ENCODE measurements at regions not wholly inside any gene's neighbourhood (a gene's known extent, or its start where the extent isn't known, plus 50 kb on each side); places are given as distances from the start of the nearest gene placed in this dataset.

DNA sequence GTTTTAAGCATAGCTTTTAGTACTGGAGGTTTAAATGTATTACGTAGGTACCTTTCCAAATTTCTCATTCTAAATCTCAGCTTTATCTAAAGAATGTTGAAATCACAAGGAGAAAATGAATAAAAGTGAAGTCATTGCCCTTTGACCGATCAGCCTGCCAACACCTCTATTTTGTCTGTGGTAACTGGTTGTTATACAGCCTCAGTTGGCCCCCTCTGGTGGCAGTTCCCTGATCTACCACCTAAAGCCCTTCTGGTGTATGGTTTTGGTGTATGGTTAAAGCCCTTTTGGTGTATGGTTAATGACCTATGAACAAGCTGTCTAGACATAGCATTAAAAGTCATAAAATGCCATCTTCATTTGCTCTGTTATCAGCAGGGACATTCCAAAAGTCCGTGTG lies 378.2 kb upstream of the AZI2 start:
- no peaks in the 10 kb centered on the region for H3K9me3 ChIP-seq (replicated peaks)
- H3K27me3 ChIP-seq (replicated peaks): no peaks in the 10 kb centered on the region
- no peaks in the 10 kb centered on the region for H3K4me1 ChIP-seq (replicated peaks)
- no peaks in the 10 kb centered on the region for H3K36me3 ChIP-seq
- H3K27ac ChIP-seq: no peak overlapping the region
- H3K4me3 ChIP-seq: no peak overlapping the region
- no peak for DNase-seq (ENCODE audit: low read depth in 1 of 2, low spot score in 2 of 2)

DNA sequence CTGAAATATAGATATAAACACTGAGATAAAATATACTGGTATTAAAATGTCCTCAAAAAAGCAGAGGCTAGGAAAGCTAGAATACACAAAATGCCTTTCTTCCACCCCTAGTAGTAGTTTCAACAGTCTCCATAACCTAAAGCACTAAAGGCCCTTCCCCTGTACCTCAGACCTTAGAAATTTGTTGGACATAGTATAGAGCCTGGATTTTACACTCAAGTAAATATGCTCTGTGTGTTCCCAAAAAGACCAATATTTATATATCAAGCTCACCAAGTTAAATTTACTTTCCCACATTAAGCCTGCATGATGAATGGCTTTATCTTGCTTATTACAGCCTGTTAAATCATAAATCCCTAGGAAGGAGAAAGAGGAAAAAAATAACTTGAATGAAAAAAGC lies 378.7 kb upstream of the AZI2 start:
- H3K27me3 ChIP-seq (replicated peaks): no peaks in the 10 kb centered on the region
- no peak overlapping the region for H3K4me3 ChIP-seq
- no peak overlapping the region for H3K27ac ChIP-seq
- no peaks in the 10 kb centered on the region for H3K4me1 ChIP-seq (replicated peaks)
- DNase-seq (ENCODE audit: low read depth in 1 of 2, low spot score in 2 of 2): no peak
- H3K9me3 ChIP-seq (replicated peaks): no peaks in the 10 kb centered on the region
- H3K36me3 ChIP-seq: no peaks in the 10 kb centered on the region

DNA sequence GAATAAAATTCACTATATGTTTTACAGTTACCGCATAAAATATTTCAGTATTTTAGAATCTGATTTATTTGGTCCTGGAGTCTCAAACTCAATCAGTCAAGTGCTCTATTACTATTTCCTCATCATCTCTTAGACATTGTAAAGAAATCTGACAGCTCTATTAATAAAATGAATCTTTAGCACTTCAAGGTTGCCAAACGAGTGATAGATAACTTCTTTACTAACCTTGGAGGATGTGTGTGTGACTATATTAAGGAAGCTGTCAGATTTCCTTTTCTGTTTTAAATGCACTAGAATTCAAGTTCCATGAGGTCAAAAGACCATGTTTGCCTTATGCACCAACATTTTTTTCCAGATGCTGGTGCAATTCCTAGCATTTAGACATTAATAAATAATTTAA lies 389.8 kb upstream of the AZI2 start:
- Histone ChIP-seq H3K4me1 (replicated peaks) (peaks cover 3% of the 10 kb centered on the region), H3K4me3 (no peak overlapping the region), H3K27ac (no peak overlapping the region), H3K27me3 (replicated peaks) (no peaks in the 10 kb centered on the region), H3K9me3 (replicated peaks) (no peaks in the 10 kb centered on the region), H3K36me3 (no peaks in the 10 kb centered on the region)
- no peak for DNase-seq (ENCODE audit: low read depth in 1 of 2, low spot score in 2 of 2)

DNA sequence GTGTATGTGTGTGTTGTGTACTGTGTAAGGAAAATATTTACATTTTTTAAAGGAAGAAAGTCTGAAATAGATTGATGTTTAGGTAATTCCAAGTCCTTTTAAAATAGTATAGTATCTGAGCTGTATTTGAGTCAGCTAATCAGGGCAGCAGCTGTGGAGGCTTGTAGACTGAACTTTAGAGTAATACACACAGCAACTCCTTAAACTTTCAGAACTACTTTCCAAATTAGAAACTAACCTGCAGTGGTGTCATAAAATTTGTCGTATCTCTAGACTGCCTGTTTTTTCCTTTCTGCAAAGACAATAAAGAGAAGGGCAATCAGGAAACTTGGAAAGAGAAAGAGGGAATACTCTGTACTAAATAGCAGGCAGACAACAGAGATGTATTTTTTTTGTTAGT lies 391.0 kb upstream of the AZI2 start:
- Histone ChIP-seq H3K27me3 (replicated peaks) (no peaks in the 10 kb centered on the region), H3K27ac (no peak overlapping the region), H3K36me3 (no peaks in the 10 kb centered on the region), H3K4me1 (replicated peaks) (peaks cover 15% of the 10 kb centered on the region), H3K4me3 (no peak overlapping the region), H3K9me3 (replicated peaks) (no peaks in the 10 kb centered on the region)
- DNase-seq (ENCODE audit: low read depth in 1 of 2, low spot score in 2 of 2): no peak

DNA sequence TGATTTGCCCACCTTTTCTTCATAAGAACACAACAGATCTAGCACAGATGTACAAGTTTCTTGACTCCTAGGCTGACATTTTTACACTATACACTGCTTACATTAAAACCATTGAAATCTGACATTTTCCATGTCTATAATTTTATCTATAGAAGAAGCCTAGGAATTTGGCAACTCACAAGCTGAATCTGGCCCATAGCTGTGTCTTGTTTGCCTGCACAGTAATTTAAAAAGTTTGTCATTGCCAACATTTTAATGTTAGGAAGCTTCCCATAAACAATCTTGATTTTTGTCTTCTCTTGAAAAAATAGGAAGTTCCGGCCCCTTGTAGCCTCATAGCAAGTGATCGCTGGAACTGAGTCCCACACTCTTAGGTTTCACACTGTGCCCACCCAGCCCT lies 394.6 kb upstream of the AZI2 start:
- peaks cover 36% of the 10 kb centered on the region for H3K4me1 ChIP-seq (replicated peaks)
- peak overlapping the region; percentile 95 for H3K27ac ChIP-seq
- H3K36me3 ChIP-seq: no peaks in the 10 kb centered on the region
- no peaks in the 10 kb centered on the region for H3K27me3 ChIP-seq (replicated peaks)
- DNase-seq (ENCODE audit: low read depth in 1 of 2, low spot score in 2 of 2): no peak
- H3K9me3 ChIP-seq (replicated peaks): no peaks in the 10 kb centered on the region
- H3K4me3 ChIP-seq: no peak overlapping the region

DNA sequence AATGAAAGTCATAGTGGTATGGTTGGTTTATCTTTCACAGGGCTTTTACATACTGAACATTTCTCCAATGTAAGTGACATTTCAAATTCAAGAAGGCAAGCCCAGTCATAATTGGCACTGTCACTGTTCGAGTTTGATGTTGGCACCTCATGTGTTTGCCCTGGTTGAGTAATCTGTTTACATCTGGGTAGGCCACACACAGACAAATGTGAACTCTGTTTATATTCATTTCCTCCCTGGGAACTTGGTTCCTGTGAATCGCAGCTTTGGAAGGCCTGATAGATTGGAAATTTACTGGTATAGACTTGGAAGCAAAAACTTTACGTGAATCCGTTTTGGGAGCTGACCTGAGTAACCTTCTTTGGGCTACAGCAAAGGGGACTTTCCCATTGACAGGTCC lies 395.2 kb upstream of the AZI2 start:
- peak overlapping the region; percentile 95 for H3K27ac ChIP-seq
- H3K36me3 ChIP-seq: no peaks in the 10 kb centered on the region
- no peaks in the 10 kb centered on the region for H3K27me3 ChIP-seq (replicated peaks)
- H3K4me3 ChIP-seq: no peak overlapping the region
- H3K4me1 ChIP-seq (replicated peaks): peaks cover 36% of the 10 kb centered on the region
- DNase-seq (ENCODE audit: low read depth in 1 of 2, low spot score in 2 of 2): peak; percentile 71 to 80
- no peaks in the 10 kb centered on the region for H3K9me3 ChIP-seq (replicated peaks)

DNA sequence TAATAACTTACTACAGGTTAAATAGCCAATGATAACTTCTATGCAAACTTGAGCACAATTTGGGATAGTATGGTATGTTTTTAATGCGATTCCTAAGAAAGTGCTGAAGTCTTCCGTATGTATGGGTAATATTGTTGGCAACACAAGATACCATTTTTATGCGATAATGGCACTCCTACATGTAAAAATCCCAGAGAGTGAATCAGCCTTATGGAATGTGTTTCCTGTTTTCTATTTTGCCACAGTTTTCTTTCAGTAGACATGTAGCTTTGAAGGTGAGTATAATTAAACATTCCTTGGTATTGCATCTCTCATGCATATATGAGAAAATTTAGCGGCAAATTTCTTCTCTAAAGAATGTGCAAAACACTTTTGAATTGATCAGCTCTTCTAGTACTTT lies 396.8 kb upstream of the AZI2 start:
- no peak overlapping the region for H3K4me3 ChIP-seq
- H3K27ac ChIP-seq: peak overlapping the region; percentile 95
- peaks cover 36% of the 10 kb centered on the region for H3K4me1 ChIP-seq (replicated peaks)
- no peaks in the 10 kb centered on the region for H3K27me3 ChIP-seq (replicated peaks)
- no peaks in the 10 kb centered on the region for H3K9me3 ChIP-seq (replicated peaks)
- no peaks in the 10 kb centered on the region for H3K36me3 ChIP-seq
- no peak for DNase-seq (ENCODE audit: low read depth in 1 of 2, low spot score in 2 of 2)

DNA sequence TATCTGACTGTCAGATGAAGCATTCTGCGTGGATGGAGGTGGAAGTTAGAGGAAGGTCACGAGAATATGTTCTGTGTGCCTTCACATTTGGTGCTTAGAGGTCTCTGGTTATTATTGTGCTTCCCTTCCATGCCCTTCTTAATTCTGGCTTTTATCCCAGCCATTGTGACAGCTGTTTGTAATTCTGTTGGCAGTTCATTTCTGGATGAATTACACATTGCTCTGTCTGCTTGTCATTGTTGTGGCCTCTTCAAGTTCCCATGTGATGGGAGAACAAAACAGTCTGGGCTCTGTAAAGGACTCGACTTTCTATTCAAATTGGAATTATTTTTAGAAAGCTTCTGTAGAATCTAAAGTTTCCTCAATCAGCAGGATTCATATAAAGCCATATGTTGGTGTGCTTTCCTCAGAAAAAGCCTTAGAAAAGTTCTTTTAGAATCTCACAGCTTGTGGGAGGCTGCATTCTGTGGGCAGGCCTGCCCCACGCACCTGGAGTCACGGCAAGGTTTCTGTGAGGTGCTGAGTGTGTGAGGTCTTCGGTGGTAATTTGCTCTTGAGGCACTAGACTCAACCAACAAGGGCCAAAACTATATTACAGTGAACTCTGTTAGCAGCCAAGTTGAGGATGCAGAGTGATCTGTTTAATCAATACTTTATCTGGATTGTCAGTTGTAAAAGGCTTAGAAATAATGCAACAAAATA lies 397.4 kb upstream of the AZI2 start:
- Histone ChIP-seq H3K4me3 (no peak overlapping the region), H3K27ac (peak overlapping the region; percentile 95), H3K9me3 (replicated peaks) (no peaks in the 10 kb centered on the region), H3K4me1 (replicated peaks) (peaks cover 36% of the 10 kb centered on the region), H3K36me3 (no peaks in the 10 kb centered on the region), H3K27me3 (replicated peaks) (no peaks in the 10 kb centered on the region)
- peak in 1 of 2 experiments; percentile 65 for DNase-seq (ENCODE audit: low read depth in 1 of 2, low spot score in 2 of 2)

DNA sequence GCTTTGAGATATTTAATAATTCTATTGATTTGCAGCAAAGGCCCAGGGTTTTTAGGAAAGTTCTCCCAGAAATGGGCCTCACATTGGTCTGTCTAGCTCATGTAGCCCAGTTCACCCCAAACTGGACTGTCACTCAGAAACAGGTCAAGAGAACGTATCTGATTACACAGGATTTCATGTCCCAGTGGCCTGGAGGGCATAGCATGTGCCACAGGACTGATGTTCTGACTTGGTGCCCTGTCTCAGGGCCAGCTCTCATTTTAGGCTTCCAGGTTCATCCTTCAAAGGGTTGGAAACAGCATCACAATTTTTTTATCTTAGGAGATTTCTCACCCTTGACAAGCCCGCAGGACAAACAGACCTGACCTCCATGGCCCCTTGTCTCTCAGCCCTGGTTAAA lies 398.4 kb upstream of the AZI2 start:
- peak overlapping the region; percentile 95 for H3K27ac ChIP-seq
- no peaks in the 10 kb centered on the region for H3K36me3 ChIP-seq

DNA sequence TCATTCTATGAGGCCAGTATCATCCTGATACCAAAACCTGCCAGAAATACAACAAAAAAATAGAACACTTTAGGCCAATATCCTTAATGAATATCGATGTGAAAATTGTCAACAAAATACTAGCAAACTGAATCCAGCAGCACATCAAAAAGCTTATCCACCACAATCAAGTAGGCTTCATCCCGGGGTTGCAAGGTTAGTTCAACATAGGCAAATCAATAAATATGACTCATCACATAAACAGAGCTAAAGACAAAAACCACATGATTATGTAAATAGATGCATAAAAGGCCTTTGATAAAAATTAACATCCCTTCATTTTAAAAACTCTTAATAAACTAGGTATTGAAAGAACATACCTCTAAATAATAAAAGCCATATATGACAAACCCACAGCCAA lies 403.2 kb upstream of the AZI2 start:
- Histone ChIP-seq H3K27me3 (replicated peaks) (no peaks in the 10 kb centered on the region), H3K9me3 (replicated peaks) (no peaks in the 10 kb centered on the region), H3K36me3 (no peaks in the 10 kb centered on the region), H3K27ac (no peak overlapping the region), H3K4me3 (no peak overlapping the region), H3K4me1 (replicated peaks) (no peaks in the 10 kb centered on the region)
- no peak for DNase-seq (ENCODE audit: low read depth in 1 of 2, low spot score in 2 of 2)

More for the DNA sequence above, 398.4 kb upstream of the AZI2 start:
- Histone ChIP-seq H3K27me3 (replicated peaks) (no peaks in the 10 kb centered on the region), H3K4me1 (replicated peaks) (peaks cover 36% of the 10 kb centered on the region), H3K9me3 (replicated peaks) (no peaks in the 10 kb centered on the region), H3K4me3 (no peak overlapping the region)
- DNase-seq (ENCODE audit: low read depth in 1 of 2, low spot score in 2 of 2): no peak

DNA sequence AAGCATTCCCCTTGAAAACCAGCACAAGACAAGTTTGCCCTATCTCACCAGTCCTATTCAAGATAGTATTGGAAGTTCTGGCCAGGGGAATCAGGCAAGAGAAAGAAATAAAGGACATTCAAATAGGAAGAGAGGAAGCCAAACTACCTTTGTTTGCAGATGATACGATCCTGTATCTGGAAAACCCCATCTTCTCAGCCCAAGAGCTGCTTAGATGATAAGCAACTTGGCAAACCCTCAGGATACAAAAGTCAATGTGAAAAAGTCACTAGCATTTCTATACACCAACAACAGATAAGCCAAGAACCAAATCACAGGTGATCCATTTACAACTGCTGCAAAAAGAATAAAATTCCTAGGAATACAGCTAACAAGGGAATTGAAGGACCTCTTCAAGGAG lies 403.7 kb upstream of the AZI2 start:
- no peaks in the 10 kb centered on the region for H3K9me3 ChIP-seq (replicated peaks)
- no peak for DNase-seq (ENCODE audit: low read depth in 1 of 2, low spot score in 2 of 2)
- H3K4me3 ChIP-seq: no peak overlapping the region
- no peak overlapping the region for H3K27ac ChIP-seq
- no peaks in the 10 kb centered on the region for H3K36me3 ChIP-seq
- H3K4me1 ChIP-seq (replicated peaks): no peaks in the 10 kb centered on the region
- no peaks in the 10 kb centered on the region for H3K27me3 ChIP-seq (replicated peaks)

DNA sequence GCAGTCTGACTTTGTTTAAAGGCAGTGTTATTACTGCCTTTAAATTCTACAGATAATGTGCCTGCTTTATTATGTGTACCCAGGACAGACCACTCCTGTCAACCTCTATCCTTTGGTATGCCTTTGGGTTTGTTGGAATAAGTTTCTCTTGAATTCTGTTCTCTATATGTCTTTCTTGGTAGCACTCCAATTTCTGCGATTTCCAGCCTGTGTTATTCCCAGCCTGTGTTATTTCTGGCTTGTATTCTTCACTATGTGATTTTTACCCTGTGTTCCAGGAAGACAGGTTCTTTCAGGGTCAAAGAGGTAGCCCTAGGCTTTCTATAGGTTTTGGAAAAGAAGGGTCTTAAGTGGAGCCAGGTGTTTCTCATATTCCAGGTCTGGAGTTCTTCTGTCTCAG lies 407.4 kb upstream of the AZI2 start:
- Histone ChIP-seq H3K4me1 (replicated peaks) (no peaks in the 10 kb centered on the region), H3K27ac (no peak overlapping the region), H3K9me3 (replicated peaks) (no peaks in the 10 kb centered on the region), H3K36me3 (no peaks in the 10 kb centered on the region), H3K27me3 (replicated peaks) (no peaks in the 10 kb centered on the region), H3K4me3 (no peak overlapping the region)
- DNase-seq (ENCODE audit: low read depth in 1 of 2, low spot score in 2 of 2): no peak

DNA sequence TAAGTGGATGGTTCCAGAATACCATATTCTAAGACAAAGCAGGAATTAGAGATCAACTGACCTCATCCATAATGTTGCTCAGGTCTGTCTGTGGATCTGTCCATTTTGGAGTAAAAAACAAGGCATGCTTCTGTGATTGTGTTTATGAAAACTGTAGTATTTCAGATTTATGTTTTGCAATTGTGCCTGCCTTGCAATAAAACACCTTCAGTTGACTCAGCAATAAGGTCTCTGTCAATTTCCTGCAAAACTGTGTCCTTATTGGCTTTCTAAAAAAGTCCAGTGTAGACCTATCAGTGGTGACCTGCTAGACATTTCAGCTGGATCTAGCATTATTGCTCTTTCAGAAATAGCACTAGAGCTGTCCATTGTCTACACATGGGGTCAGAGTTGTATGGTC lies 409.5 kb upstream of the AZI2 start:
- Histone ChIP-seq H3K27ac (no peak overlapping the region), H3K9me3 (replicated peaks) (no peaks in the 10 kb centered on the region), H3K4me1 (replicated peaks) (no peaks in the 10 kb centered on the region), H3K4me3 (no peak overlapping the region), H3K36me3 (no peaks in the 10 kb centered on the region), H3K27me3 (replicated peaks) (no peaks in the 10 kb centered on the region)
- no peak for DNase-seq (ENCODE audit: low read depth in 1 of 2, low spot score in 2 of 2)

DNA sequence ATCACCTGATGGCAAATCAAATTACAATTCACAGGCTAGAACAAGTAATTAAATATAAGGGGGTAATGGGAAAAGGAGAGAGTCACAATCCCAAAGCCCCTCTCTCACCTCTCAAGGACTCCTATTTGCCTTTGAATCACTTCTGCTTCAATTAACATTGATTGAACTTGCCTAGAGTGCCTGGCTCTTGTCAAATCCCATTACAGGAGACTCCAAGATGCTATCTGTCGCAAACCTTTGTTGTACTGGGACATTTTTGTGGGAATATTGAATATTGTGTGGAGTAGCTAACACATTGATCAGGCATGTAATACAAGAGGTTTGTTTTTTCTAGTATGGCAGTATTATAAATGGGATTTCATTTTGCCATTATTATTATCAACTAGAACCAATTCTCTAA lies 412.8 kb upstream of the AZI2 start:
- Histone ChIP-seq H3K27me3 (replicated peaks) (no peaks in the 10 kb centered on the region), H3K4me3 (no peak overlapping the region), H3K36me3 (no peaks in the 10 kb centered on the region), H3K27ac (no peak overlapping the region), H3K9me3 (replicated peaks) (no peaks in the 10 kb centered on the region), H3K4me1 (replicated peaks) (no peaks in the 10 kb centered on the region)
- no peak for DNase-seq (ENCODE audit: low read depth in 1 of 2, low spot score in 2 of 2)

DNA sequence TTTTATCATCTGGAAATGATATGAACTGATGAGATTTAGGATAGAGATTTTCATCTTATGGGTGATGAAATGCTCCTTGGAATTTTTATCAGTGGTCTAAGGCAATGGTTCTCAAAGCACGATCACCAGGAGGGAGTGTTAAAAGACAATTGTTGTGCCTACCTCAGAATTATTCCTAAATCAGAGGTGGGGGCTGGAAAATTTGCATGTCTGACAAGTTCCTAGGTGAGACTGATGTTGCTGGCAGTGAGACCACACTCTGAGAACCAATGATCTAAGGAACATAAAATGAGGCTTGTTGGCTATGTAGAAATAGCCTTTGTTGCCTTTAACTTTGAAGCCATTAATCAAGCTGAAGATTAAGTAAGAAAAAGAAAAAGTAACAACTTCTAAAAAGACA lies 416.6 kb upstream of the AZI2 start:
- Histone ChIP-seq H3K4me1 (replicated peaks) (no peaks in the 10 kb centered on the region), H3K36me3 (no peaks in the 10 kb centered on the region), H3K27me3 (replicated peaks) (no peaks in the 10 kb centered on the region), H3K4me3 (no peak overlapping the region), H3K9me3 (replicated peaks) (no peaks in the 10 kb centered on the region), H3K27ac (no peak overlapping the region)
- no peak for DNase-seq (ENCODE audit: low read depth in 1 of 2, low spot score in 2 of 2)
